ENCODE measurements at regions not wholly inside any gene's neighbourhood (a gene's known extent, or its start where the extent isn't known, plus 50 kb on each side); places are given as distances from the start of the nearest gene placed in this dataset.

- DNase-seq: no peak
Observed at GRCh38 chr5:24805230-24805629, 160.5 kb upstream of the CDH10 start.

- DNase-seq: no peak
Observed at GRCh38 chr5:24804221-24804681, 159.5 kb upstream of the CDH10 start.

GRCh38 chr5:24791326-24791725 lies 146.5 kb upstream of the CDH10 start:
- DNase-seq: no peak

- no peak for DNase-seq
Observed at GRCh38 chr5:24789611-24790351, 145.0 kb upstream of the CDH10 start.

GRCh38 chr5:24788829-24789514 lies 144.2 kb upstream of the CDH10 start:
- DNase-seq: no peak

GRCh38 chr5:24786108-24786507 lies 141.3 kb upstream of the CDH10 start:
- no peak for DNase-seq

- no peak for DNase-seq
Observed at GRCh38 chr5:24783596-24783995, 138.8 kb upstream of the CDH10 start.

GRCh38 chr5:24777392-24777791 lies 132.6 kb upstream of the CDH10 start:
- DNase-seq: no peak

- no peak for DNase-seq
Observed at GRCh38 chr5:24773261-24773660, 128.5 kb upstream of the CDH10 start.

- DNase-seq: no peak
Observed at GRCh38 chr5:24767086-24767485, 122.3 kb upstream of the CDH10 start.

- DNase-seq: no peak
Observed at GRCh38 chr5:24765219-24765618, 120.4 kb upstream of the CDH10 start.

- DNase-seq: no peak
Observed at GRCh38 chr5:24750355-24750754, 105.6 kb upstream of the CDH10 start.

- DNase-seq: no peak
Observed at GRCh38 chr5:24749701-24750100, 104.9 kb upstream of the CDH10 start.

- no peak for DNase-seq
Observed at GRCh38 chr5:24747327-24747726, 102.5 kb upstream of the CDH10 start.

GRCh38 chr5:24742334-24742733 lies 97.6 kb upstream of the CDH10 start:
- DNase-seq: no peak

GRCh38 chr5:24737163-24737562 lies 92.4 kb upstream of the CDH10 start:
- no peak for DNase-seq

GRCh38 chr5:24735284-24735683 lies 90.5 kb upstream of the CDH10 start:
- DNase-seq: no peak

GRCh38 chr5:24732184-24732583 lies 87.4 kb upstream of the CDH10 start:
- no peak for DNase-seq

GRCh38 chr5:24720743-24721142 lies 76.0 kb upstream of the CDH10 start:
- DNase-seq: no peak

- no peak for DNase-seq
Observed at GRCh38 chr5:24714746-24715145, 70.0 kb upstream of the CDH10 start.

GRCh38 chr5:24712947-24713346 lies 68.2 kb upstream of the CDH10 start:
- DNase-seq: no peak

GRCh38 chr5:24712047-24712446 lies 67.3 kb upstream of the CDH10 start:
- DNase-seq: no peak

- no peak for DNase-seq
Observed at GRCh38 chr5:24703934-24704333, 59.2 kb upstream of the CDH10 start.
